Endothelial cell of umbilical vein (primary cell): ENCODE measurements at regions not wholly inside any gene's neighbourhood (a gene's known extent, or its start where the extent isn't known, plus 50 kb on each side); places are given as distances from the start of the nearest gene placed in this dataset.

Source experiments
- BruUV-seq: library from RNA; stranded (reverse); fragments of 400-500 nt; replicated peaks from 2 replicates; lab custom pipeline; 2021; lab: Mats Ljungman, UMichigan
- CTCF ChIA-PET: fragments of 300-600, 350-600 bp; sonication (Branson Sonifier 250); formaldehyde crosslinking; loops from one replicate; lab custom pipeline; 2021; ENCODE audit warnings: antibody characterized with exemption, inconsistent platforms; lab: Charles Lee
- POLR2A ChIA-PET: fragments of 300-600, 350-600 bp; sonication (Branson Sonifier 250); formaldehyde crosslinking; loops from one replicate; lab custom pipeline; 2021; ENCODE audit warnings: antibody characterized with exemption, inconsistent platforms; lab: Charles Lee
- DNase-seq: peaks from one replicate; pipeline ENCODE4 v3.0.0-alpha.2; 2011; ENCODE audit warnings: low read depth, low spot score
- FAIRE-seq: peaks from 2 replicates; lab custom pipeline; 2011; peaks lifted over from hg19 to GRCh38; lab: Jason Lieb, UNC
- H2AFZ ChIP-seq: 2 replicates; pipeline ENCODE4 v1.6.0; 2012; ENCODE audit warnings: low read depth, low read length, control low read depth, inconsistent platforms
- H3K27ac ChIP-seq: 2 replicates; pipeline ENCODE4 v1.5.1; 2011; ENCODE audit warnings: low read depth, mild to moderate bottlenecking, control low read depth, low read length, moderate library complexity; ENCODE audit not compliant: insufficient read depth
- H3K27me3 ChIP-seq, 2 experiments: 2 replicates each; pipeline versions ENCODE4 v1.6.0 to v1.6.1; 2011; ENCODE audit warnings: low read length in 2 of 2, mixed read lengths in 1 of 2; ENCODE audit not compliant: control insufficient read depth in 2 of 2, insufficient read depth in 2 of 2
- H3K36me3 ChIP-seq, 2 experiments: 2 replicates in 1 of 2; 3 replicates in 1 of 2; pipeline ENCODE4 v1.5.1; 2011; ENCODE audit warnings: low read length in 2 of 2, mild to moderate bottlenecking in 1 of 2, moderate library complexity in 1 of 2; ENCODE audit not compliant: control insufficient read depth in 2 of 2, insufficient read depth in 2 of 2; ENCODE audit errors: extremely low read depth in 1 of 2
- H3K4me1 ChIP-seq: 3 replicates; pipeline ENCODE4 v1.5.1; 2011; ENCODE audit warnings: mild to moderate bottlenecking, low read length; ENCODE audit not compliant: control insufficient read depth, insufficient read depth; ENCODE audit errors: extremely low read depth
- H3K4me2 ChIP-seq: 2 replicates; pipeline ENCODE4 v1.6.1; 2011; ENCODE audit warnings: low read length, control low read depth, mixed read lengths; ENCODE audit not compliant: insufficient read depth
- H3K4me3 ChIP-seq, 3 experiments: fragments of 200-600 bp in 1 of 3; sonication (generic), shearing (Covaris generic) in 1 of 3; replicated peaks in 1 of 3; 2 replicates each; pipeline ENCODE4 v1.5.1; 2011 to 2016; ENCODE audit warnings: control low read depth in 3 of 3, low read length in 3 of 3, mild to moderate bottlenecking in 2 of 3, inconsistent platforms in 1 of 3, low read depth in 1 of 3, moderate library complexity in 1 of 3; ENCODE audit not compliant: insufficient read depth in 1 of 3
- H3K79me2 ChIP-seq: 2 replicates; pipeline ENCODE4 v1.6.0; 2012; ENCODE audit warnings: low read length, inconsistent platforms; ENCODE audit not compliant: control insufficient read depth, insufficient read depth
- H3K9ac ChIP-seq: replicated peaks from 2 replicates; pipeline ENCODE3; 2011; ENCODE audit warnings: low read length, control low read depth; ENCODE audit not compliant: insufficient read depth; ENCODE audit errors: extremely low read depth
- H3K9me1 ChIP-seq: replicated peaks from 3 replicates; pipeline ENCODE4 v1.6.0; 2011; ENCODE audit warnings: mild to moderate bottlenecking, low read length; ENCODE audit not compliant: control insufficient read depth, insufficient read depth; ENCODE audit errors: extremely low read depth
- H3K9me3 ChIP-seq: replicated peaks from 2 replicates; pipeline ENCODE4 v1.5.1; 2012; ENCODE audit warnings: low read length, inconsistent platforms; ENCODE audit not compliant: control insufficient read depth, insufficient read depth
- H4K20me1 ChIP-seq: replicated peaks from 2 replicates; pipeline ENCODE3; 2011; ENCODE audit warnings: mild to moderate bottlenecking, low read length; ENCODE audit not compliant: control insufficient read depth, insufficient read depth; ENCODE audit errors: extremely low read depth
- EZH2 ChIP-seq: IDR thresholded peaks from 2 replicates; pipeline ENCODE4 v1.6.1; 2012; ENCODE audit warnings: borderline replicate concordance, low read depth, mild to moderate bottlenecking, moderate library complexity, low read length, inconsistent platforms; ENCODE audit not compliant: severe bottlenecking
- FOS ChIP-seq: IDR thresholded peaks from 2 replicates; pipeline ENCODE4 v1.6.1; 2011; ENCODE audit warnings: mild to moderate bottlenecking, low read length, moderate library complexity, borderline replicate concordance; ENCODE audit not compliant: insufficient read depth
- GATA2 ChIP-seq: IDR thresholded peaks from 2 replicates; pipeline ENCODE4 v1.7.0; 2011; ENCODE audit warnings: low read depth, mild to moderate bottlenecking, moderate library complexity, mixed read lengths, low read length; ENCODE audit not compliant: insufficient read length, insufficient read depth
- JUN ChIP-seq: IDR thresholded peaks from 2 replicates; pipeline ENCODE4 v1.6.1; 2011; ENCODE audit warnings: borderline replicate concordance, low read depth; ENCODE audit not compliant: insufficient read length, insufficient read depth
- MYC ChIP-seq: IDR thresholded peaks from one replicate; pipeline ENCODE4 v1.6.1; 2011; ENCODE audit warnings: mild to moderate bottlenecking, low read depth, low read length
- POLR2A ChIP-seq: IDR thresholded peaks from 2 replicates; pipeline ENCODE4 v1.6.1; 2012; ENCODE audit warnings: low read depth, mild to moderate bottlenecking, control low read depth, low read length
- POLR2AphosphoS5 ChIP-seq: IDR thresholded peaks from 2 replicates; pipeline ENCODE4 v1.6.1; 2012; ENCODE audit warnings: low read depth, mild to moderate bottlenecking, control low read depth, low read length, moderate library complexity; ENCODE audit not compliant: insufficient read depth
- dilution Hi-C: fragments of 300-500 bp; cut with MboI; formaldehyde crosslinking; loops from one replicate; pipeline ENCODE4 v1.15.0; 2019; ENCODE audit warnings: low sequenced_read_pairs; ENCODE audit not compliant: extremely low pct_ligation_motif_present
- intact Hi-C: fragments of 100-400 bp; cut with micrococcal nuclease; formaldehyde crosslinking; loops from one replicate; pipeline ENCODE4 v1.10.0; 2022
- TF ChIP-seq, protein P1 (sequence below): IDR thresholded peaks from 2 replicates; pipeline ENCODE4 v1.6.1; 2011; ENCODE audit not compliant: insufficient read depth, insufficient read length
- TF ChIP-seq, protein P2 (sequence below), 2 donors: IDR thresholded peaks; 1 replicate in 1 of 2; 2 replicates in 1 of 2; pipeline ENCODE4 v1.5.1; 2011; ENCODE audit warnings: low read length in 2 of 2, mild to moderate bottlenecking in 2 of 2, moderate library complexity in 2 of 2, control low read depth in 1 of 2, inconsistent platforms in 1 of 2, low read depth in 1 of 2; ENCODE audit not compliant: insufficient read depth in 1 of 2; ENCODE audit errors: extremely low read depth in 1 of 2

DNA sequence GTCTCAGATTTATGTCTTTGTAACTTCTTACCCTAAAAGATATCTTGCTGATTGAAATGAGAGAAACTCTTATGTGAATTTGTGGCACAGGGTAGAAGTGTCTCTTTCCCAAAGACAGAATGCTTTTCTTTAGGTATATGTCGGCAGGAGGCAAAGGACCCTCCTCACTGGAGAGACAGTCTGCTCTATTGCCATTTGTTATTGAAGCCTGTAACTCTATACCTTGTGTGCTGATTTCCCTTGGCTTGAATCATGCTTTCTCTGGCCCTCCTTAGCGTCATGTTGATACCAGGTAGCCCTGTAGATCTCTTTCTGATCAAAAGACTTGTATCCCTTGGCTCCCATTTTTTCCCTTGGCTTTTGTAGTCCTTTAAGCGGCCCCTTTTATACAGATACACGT is 284.3 kb downstream of the CXXC4 start:
- no peaks in the 10 kb centered on the region for H4K20me1 ChIP-seq
- POLR2A ChIA-PET: no interaction called here
- no peak overlapping the region for H3K27ac ChIP-seq
- peaks cover 2% of the 10 kb centered on the region for H3K9me3 ChIP-seq
- H3K36me3 ChIP-seq: no peaks in the 10 kb centered on the region
- no TSS peak for BruUV-seq
- DNase-seq (no peak), FAIRE-seq (no peak)
- no peak overlapping the region for H3K9ac ChIP-seq
- no peaks in the 10 kb centered on the region for H3K27me3 ChIP-seq
- H3K4me3 ChIP-seq: no peak overlapping the region
- intact Hi-C loops: no loop called here
- dilution Hi-C loops: no loop called here
- H3K9me1 ChIP-seq: no peaks in the 10 kb centered on the region
- H3K79me2 ChIP-seq: no peaks in the 10 kb centered on the region
- TF ChIP-seq POLR2A: no peak
- TF ChIP-seq JUN: no peak
- TF ChIP-seq FOS: no peak
- TF ChIP-seq, protein P1, sequence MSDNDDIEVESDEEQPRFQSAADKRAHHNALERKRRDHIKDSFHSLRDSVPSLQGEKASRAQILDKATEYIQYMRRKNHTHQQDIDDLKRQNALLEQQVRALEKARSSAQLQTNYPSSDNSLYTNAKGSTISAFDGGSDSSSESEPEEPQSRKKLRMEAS: no peak
- TF ChIP-seq POLR2AphosphoS5: no peak
- TF ChIP-seq GATA2: no peak
- TF ChIP-seq, protein P2, sequence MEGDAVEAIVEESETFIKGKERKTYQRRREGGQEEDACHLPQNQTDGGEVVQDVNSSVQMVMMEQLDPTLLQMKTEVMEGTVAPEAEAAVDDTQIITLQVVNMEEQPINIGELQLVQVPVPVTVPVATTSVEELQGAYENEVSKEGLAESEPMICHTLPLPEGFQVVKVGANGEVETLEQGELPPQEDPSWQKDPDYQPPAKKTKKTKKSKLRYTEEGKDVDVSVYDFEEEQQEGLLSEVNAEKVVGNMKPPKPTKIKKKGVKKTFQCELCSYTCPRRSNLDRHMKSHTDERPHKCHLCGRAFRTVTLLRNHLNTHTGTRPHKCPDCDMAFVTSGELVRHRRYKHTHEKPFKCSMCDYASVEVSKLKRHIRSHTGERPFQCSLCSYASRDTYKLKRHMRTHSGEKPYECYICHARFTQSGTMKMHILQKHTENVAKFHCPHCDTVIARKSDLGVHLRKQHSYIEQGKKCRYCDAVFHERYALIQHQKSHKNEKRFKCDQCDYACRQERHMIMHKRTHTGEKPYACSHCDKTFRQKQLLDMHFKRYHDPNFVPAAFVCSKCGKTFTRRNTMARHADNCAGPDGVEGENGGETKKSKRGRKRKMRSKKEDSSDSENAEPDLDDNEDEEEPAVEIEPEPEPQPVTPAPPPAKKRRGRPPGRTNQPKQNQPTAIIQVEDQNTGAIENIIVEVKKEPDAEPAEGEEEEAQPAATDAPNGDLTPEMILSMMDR (IDR thresholded peaks at IDR 0.05; ENCODE audit: extremely low read depth in 1 of 2, insufficient read depth in 1 of 2, low read depth in 1 of 2, low read length in 2 of 2): no peak
- TF ChIP-seq EZH2: no peak
- TF ChIP-seq MYC: no peak
- H3K4me2 ChIP-seq: no peak overlapping the region
- no peaks in the 10 kb centered on the region for H3K4me1 ChIP-seq
- no peak overlapping the region for H2AFZ ChIP-seq
- CTCF ChIA-PET: no interaction called here
